Right renal cortex interstitium (tissue), 3 donors: ENCODE measurements at regions not wholly inside any gene's neighbourhood (a gene's known extent, or its start where the extent isn't known, plus 50 kb on each side); places are given as distances from the start of the nearest gene placed in this dataset.

ENCODE experiments used
- DNase-seq, 3 donors: peaks; one replicate each; pipeline ENCODE4 v3.0.0-alpha.2; 2013; ENCODE audit warnings: low read depth in 3 of 3, low spot score in 2 of 3

DNA sequence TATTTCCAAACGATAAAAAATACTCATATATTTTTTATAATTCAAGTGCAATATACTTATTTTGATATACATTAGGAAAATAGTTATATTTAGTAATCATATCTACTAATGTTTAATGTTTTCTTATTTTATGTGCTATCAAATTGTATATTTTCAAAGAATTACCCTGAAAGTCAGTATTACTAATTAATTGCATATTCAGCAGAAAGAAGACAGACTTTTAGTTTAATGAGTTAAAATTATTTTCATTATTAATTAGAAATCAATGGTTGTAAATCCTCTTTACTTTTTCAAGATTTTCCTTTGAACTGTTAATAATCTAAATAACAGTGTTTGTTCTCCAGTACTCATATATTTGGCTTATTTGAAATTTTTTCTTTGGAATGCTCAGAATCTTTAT lies 181.3 kb upstream of the NDST4 start:
- DNase-seq = no peak

DNA sequence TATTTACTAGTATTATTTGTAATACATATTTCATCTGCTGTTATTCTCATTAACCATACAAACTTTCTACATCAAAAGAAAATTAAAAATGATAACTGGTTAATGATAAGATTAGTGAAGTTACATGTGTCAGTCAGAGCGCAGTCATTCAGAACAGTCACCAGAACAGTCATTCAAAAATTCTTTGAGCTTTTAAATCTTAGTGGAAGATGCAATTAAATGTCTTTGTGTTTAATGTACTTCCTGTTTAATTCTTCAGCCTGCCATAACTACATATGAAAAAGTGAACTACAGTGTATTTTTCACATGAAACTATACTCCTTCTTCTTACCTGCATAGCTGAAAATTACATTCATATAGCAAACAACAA lies 179.7 kb upstream of the NDST4 start:
- DNase-seq = no peak

DNA sequence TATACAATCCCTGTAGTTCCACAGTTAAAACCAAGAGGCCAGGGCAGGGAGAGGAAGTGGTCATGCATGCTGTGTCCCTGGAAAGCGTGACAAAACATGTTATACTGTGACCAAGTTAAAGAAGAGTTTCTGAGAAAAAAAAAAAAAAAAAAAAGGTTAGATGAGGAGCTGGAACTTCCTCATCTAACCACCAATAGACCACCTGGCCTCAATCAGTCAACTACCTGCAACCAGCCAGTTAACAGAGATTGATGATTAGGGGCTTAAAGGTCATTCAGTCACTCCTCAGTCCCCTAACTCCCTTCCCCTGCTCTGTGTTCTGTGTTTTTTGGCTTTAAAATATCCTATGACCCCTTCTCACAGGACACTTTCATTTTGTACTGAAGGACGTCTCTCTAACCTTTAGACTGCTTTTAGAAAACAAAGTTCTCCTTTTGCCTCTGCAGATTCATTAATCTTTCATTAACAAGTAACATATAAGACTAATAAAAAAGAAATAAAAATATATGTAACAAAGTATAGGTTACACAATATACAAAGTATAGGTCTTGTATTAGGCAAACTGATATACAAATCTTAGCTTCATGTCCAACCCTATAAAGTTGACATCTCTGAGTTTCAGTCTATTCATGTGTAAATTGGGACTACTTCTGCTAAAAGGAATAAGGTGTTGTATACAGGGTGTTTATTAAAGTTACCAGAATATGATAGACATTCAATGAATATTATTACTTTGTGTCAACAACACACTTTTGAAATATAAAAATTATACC lies 179.1 kb upstream of the NDST4 start:
- DNase-seq = peak in 1 of 3 donors; percentile 12

GRCh38 chr4:115287426-115287825 lies 174.0 kb upstream of the NDST4 start:
- no peak for DNase-seq

GRCh38 chr4:115279330-115279729 lies 165.9 kb upstream of the NDST4 start:
- no peak for DNase-seq

- DNase-seq = no peak
Measured at GRCh38 chr4:115278830-115279229, 165.4 kb upstream of the NDST4 start.

- no peak for DNase-seq
Measured at GRCh38 chr4:115275615-115276014, 162.2 kb upstream of the NDST4 start.

- no peak for DNase-seq
Measured at GRCh38 chr4:115274545-115274944, 161.1 kb upstream of the NDST4 start.

DNA sequence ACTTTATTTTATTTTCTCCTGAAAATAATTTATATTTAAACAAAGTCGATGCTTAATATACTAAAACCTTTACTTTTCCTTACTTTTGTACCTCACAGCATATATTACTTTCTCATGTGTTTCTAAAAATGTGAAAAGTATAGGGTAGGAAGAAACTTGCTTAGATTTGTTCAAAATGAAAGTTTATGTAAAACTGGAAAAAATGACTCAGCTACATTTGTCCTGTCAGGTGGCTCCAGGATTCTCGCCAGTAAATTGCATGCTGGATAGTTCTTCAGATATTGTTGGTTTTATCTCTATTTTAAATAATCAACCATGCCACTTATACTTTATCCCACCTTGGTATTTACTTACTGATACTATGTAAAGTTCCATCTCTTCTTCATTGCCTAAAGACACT lies 159.2 kb upstream of the NDST4 start:
- no peak for DNase-seq

DNA sequence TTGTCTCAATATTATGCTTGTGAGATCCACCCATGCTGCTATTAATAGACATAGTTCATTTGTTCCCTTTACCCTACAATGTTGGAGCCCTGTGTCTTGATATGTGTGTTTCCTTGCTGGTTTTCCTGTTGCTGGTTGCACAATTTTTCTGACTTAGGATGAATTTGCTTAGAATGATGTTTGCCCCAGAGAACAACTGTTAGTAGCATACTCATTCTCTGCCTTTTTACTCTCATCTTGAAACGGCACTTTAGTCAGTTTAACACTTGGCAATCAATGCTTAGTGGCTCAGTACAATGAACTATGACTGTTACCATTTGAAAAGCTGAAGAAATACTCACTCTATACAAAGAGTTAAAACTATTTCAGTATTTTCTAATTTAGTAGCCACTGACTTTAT lies 158.8 kb upstream of the NDST4 start:
- DNase-seq = no peak

GRCh38 chr4:115260195-115260594 lies 146.8 kb upstream of the NDST4 start:
- no peak for DNase-seq

DNA sequence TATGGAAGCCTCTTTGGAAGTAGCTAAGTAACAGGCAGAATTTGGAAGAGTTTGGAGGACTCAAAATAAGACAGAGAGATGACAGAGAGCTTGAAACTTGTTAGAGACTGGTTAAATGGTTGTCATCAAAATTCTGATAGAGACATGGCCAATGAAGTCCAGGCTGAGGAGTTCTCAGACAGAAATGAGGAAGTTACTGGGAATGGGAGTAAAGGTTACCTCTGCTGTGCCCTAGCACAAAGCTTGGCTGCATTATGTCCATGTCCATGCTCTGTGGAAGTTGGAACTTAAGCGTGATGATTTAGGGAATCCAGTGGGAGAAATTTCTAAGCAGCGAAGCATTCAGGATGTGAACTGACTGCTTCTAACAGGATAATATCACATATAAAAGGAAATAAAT lies 146.2 kb upstream of the NDST4 start:
- DNase-seq = no peak

GRCh38 chr4:115249808-115250207 lies 136.4 kb upstream of the NDST4 start:
- DNase-seq = no peak

DNA sequence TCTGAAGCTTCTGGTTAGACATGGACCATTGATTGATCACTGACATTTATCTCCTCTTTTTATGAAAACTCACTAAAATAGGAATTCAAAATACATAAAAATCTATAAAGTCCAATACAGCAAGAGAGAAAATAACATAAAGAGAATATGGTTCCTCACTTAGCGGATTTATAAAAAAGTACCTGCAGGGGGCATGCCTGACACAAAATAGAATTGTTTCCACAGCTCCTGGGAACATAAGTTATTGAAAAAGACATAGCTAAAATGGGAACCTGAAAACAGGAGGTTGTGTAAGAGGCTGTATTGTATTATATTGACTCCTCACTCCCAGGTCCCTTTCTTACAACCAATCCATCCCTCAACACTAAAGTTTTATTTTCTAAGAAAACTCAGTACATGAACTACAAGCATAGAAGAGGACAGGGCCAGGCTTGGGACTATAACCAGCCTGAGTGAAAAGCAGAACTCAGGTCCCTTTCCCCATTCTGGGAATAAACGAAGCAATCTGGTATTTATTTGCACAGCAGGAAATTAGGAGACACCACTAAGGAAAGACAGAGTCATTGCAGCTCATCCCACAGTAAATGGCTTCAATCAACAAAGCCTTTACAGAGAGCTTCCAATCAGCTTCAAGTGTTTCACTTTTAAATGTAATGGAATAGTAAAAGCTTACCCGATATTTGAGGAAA lies 121.1 kb upstream of the NDST4 start:
- DNase-seq = no peak

DNA sequence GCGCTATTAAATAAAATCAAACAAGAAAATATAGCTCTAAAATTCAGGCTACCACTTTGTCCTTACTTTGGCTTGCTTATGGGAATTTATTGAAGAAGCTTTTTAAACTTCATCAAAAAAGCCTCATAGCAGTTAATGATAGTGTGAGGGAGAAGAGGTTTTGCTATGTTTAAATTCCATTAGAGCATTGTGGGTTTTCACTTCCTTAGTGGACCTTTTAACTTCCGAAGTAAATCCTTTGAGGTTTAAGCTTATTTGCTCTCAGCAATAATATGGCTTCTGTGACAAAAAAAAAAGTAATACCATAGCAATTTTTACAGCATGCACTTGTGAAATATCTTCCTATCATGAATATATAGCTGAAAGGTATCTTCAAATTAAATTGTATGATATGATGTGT lies 120.2 kb upstream of the NDST4 start:
- DNase-seq = no peak

- DNase-seq = no peak
Measured at GRCh38 chr4:115229873-115230272, 116.5 kb upstream of the NDST4 start.

- no peak for DNase-seq
Measured at GRCh38 chr4:115228851-115229250, 115.4 kb upstream of the NDST4 start.

DNA sequence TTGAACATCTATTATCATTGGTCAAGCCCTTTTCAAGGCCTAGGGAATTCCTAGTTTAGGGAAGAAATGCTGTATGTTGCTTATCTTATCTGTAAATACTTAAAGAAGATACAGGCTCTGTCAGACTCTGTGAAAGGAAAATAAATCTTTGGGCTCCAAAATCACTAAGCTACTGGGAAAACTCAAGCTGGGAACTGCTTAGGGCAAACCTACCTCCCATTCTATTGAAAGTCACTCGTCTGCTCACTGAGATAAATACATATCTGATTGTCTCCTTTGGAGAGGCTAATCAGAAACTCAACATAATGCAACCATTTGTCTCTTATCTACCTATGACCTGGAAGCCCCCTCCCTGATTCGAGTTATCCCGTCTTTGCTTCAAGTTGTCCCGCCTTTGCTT lies 108.6 kb upstream of the NDST4 start:
- no peak for DNase-seq

DNA sequence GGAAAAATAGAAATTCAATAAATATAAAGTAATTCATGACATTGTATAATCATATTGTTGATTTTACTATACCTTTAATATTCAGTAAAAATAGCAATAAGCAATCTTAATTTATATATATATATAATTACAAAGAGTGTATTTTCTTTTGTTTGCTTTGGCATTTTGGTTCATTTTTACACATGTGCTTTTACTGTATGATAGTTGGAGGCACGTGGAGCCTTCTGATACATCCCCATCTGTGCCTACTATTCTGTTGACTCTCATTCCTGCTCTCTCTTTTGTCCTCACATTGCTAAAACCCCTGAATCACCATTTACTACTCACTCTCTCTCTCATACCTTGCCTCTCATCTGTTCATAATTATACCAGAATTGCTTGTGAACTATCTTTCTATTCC lies 106.4 kb upstream of the NDST4 start:
- no peak for DNase-seq

- no peak for DNase-seq
Measured at GRCh38 chr4:115219315-115219860, 106.0 kb upstream of the NDST4 start.

- no peak for DNase-seq
Measured at GRCh38 chr4:115215935-115216334, 102.5 kb upstream of the NDST4 start.

DNA sequence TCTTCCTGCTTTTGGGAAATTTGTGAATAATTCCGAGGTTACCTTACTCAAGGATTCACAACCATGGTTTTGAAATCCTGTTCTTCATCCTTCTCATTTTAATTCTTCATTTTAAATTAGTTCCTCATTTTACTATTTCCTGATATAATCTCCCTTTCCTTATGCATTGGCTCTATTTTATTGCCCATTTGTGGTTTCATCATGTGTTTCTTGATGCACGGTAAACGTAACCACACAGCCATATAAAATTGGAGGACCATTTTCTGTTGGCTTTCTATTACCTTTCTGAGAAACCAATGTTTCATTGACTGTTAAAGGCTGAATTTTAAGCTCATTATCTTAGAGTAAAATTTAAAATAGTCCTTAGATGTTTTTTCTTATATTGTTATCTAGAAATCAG lies 100.3 kb upstream of the NDST4 start:
- no peak for DNase-seq

GRCh38 chr4:115201042-115201330 lies 87.6 kb upstream of the NDST4 start:
- DNase-seq = no peak
